ENCODE measurements at regions not wholly inside any gene's neighbourhood (a gene's known extent, or its start where the extent isn't known, plus 50 kb on each side); places are given as distances from the start of the nearest gene placed in this dataset.

DNA sequence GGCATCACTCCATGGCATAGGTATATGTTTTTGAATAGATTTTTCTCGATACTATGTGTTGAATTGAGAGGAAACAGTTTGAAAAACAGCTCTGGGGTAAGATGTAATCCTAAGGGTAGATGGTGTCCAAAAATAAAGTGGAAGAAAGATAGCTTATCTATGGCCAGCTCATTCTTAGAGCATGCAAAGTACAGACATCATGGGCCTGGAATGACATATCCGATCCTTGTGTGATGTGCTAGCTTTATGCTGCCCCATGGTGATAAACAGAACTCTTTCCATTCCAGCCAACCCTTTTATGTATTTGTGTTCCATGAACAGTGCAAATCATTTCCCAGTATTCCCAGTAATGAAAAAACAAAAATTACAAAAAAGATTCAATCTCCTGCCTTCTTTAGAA lies 390.2 kb upstream of the NXPH2 start:
- TF ChIP-seq, protein P1, sequence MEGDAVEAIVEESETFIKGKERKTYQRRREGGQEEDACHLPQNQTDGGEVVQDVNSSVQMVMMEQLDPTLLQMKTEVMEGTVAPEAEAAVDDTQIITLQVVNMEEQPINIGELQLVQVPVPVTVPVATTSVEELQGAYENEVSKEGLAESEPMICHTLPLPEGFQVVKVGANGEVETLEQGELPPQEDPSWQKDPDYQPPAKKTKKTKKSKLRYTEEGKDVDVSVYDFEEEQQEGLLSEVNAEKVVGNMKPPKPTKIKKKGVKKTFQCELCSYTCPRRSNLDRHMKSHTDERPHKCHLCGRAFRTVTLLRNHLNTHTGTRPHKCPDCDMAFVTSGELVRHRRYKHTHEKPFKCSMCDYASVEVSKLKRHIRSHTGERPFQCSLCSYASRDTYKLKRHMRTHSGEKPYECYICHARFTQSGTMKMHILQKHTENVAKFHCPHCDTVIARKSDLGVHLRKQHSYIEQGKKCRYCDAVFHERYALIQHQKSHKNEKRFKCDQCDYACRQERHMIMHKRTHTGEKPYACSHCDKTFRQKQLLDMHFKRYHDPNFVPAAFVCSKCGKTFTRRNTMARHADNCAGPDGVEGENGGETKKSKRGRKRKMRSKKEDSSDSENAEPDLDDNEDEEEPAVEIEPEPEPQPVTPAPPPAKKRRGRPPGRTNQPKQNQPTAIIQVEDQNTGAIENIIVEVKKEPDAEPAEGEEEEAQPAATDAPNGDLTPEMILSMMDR (conservative IDR thresholded peaks at IDR 0.05; ENCODE audit: low read depth, low read length), result no peak
- TF ChIP-seq EZH2 (IDR thresholded peaks at IDR 0.05; ENCODE audit: low read length, unreplicated experiment), result no peak
